COLO829 (cell line): ENCODE measurements at regions not wholly inside any gene's neighbourhood (a gene's known extent, or its start where the extent isn't known, plus 50 kb on each side); places are given as distances from the start of the nearest gene placed in this dataset.

ENCODE experiments used
- DNase-seq: peaks from one replicate; pipeline ENCODE4 v3.0.0; 2012; ENCODE audit warnings: low spot score

DNA sequence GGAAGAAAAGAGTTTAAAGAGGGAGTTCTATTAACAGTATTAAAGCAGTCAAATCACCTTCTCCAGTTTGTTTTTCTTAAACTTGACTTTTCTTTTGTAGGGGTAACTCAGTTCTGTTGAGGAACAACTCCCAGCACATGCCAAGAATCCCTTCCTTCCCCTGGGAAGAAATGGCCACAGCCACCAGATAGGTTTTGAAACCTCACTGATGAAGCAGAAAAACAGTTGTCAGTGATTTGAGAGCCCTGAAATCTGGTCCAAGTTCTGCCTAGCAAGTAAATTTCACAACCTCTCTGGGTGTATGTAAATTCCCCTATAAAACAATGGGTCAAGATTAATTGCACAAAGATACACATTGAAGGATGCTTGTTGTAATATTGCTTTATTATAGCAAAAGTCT is 167.1 kb downstream of the DHX15 start:
- DNase-seq, result no peak

DNA sequence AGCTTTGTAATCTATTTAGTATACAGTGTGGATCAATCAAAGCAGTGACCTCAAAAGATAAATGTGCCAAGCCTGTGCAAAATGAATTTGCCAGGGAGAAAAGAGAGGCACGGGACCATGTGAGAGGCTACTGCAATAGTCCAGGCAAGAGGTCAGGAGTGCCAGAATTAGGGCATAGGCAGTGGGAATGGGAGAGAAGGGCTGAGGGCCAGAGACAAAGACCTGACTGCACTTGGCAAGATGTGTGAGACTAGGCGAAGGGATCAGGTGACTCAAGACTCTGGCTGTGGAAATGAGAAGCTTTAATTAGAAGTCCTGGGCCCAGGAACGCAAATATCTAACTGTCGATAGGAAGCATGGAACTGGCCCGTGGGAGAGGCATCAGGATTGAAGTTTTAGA is 168.1 kb downstream of the DHX15 start:
- no peak for DNase-seq

DNA sequence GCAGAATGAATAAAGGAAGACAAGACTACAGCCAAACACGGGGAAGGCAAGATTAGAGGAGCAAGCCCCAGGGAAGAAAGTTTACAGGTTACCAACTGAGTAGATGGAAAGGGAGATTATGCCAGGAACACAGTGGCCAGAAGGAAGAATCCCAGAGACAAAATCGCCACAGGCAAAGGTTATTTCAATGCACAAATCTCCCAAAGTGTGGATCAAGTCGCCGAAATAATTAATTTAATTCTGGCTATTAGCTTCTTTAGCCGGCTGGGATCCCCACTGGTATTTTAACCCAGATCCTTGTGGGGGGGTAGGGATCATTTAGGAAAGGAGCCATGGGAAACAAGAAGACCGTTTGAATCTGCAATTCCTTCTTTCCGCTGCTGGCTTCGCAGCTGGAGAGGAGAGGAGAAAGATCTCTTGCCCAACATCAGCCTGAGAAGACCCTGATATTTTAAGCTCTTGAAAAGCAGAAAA is 171.0 kb downstream of the DHX15 start:
- DNase-seq, result no peak

DNA sequence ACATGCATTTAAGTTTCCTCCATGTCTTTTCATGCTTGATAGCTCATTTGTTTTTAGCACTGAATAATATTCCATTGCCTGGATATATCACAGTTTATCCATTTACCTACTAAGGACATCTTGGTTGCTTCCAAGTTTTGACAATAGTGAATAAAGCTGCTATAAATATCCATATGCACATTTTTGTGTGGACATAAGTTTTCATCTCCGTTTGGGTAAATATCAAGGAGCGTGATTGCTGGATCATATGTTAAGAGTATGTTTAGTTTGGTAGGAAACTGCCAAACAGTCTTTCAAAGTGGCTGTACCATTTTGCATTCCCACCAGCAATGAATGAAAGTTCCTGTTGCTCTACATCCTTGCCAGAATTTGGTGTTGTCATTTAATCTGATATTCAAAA is 172.5 kb downstream of the DHX15 start:
- no peak for DNase-seq

DNA sequence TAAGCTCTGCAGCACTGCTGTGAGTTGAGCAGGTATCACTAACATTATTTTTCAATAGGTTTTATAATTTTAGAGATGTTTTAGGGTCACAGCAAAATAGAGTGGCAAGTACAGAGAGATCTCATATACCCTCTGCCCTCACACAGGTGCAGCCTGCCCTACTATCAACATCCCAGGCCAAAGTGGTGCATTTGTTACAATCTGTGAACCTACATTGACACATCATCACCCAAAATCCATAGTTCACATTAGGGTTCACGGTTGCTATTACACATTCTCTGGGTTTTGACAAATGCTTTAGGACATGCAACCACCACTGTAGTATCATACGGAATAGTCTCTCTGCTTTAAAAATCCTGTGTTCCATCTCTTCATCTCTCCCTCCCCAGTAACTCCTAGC is 173.1 kb downstream of the DHX15 start:
- no peak for DNase-seq

DNA sequence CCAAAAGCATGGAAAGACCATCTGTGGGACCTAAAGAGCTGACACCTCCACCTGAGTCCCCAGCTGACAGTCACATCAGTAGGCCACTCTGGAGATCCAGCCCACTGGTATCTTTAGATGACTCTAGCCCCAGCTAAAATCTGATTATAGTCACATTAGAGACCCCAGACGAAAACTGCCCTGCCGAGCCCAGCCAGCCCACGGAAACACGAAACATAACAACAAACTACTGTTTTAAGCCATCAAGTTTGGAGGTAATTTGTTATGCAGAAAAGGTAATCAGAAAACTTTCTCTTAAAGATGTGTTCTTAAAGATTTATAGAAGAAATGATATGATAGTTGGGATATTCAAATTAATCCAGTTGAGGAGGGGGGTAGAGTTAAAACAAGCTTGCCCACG is 175.7 kb downstream of the DHX15 start:
- no peak for DNase-seq

DNA sequence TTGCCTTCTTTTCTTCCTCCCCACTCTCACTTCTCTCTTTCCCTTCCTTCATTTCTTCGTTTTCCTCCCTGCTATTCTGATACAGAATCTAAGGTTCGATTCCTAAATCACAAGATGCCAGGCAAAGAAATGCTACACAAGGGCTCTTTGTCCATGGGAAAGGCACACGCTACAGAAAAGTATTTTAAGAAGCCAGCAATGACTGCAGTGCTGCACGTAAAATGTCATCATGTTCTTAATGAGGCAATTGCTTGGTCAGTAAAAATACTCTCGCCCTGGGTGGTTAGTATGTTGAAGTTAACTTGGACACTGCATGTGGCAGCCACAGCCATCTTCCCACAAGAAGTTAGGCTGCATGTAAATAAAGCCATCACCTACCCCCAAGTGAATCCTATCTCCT is 178.4 kb downstream of the DHX15 start:
- DNase-seq, result peak; percentile 36

DNA sequence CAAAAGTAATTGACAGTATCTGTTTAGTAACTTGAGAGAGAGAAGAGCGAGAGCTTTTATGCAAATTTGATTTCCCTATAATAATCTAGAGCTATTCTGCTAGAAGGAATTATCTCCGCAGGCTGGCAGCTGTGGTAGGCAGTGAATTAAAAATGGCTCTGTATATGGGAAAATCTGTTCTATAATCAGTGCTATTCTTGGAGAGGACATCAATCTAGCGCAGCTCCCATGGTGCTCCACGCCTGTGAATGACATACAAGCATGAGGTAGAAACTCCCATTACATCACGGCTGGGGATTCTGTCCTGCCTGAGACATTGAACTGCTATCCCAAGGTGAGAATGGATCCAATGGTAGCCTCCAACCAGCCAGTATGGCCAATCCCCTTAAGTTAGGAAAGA is 179.0 kb downstream of the DHX15 start:
- DNase-seq, result no peak

DNA sequence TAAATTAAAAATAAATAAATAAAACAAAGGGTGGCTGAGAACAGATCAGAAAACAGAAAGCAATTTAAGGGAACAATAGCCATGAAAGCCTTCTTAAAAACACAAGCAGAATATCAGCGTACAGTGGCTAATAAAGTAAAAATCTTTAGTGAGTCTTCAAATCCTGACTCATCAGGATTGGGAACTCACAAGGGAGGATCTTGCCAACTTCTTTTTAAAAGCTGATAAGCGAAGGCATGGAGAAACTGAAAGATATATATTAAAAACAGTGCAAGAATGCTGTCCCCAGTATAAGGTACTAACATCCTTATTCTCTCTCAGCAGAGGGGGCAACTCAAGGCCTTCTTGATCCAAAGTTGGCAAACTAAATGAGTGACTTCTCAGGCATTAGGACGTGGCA is 180.1 kb downstream of the DHX15 start:
- no peak for DNase-seq

DNA sequence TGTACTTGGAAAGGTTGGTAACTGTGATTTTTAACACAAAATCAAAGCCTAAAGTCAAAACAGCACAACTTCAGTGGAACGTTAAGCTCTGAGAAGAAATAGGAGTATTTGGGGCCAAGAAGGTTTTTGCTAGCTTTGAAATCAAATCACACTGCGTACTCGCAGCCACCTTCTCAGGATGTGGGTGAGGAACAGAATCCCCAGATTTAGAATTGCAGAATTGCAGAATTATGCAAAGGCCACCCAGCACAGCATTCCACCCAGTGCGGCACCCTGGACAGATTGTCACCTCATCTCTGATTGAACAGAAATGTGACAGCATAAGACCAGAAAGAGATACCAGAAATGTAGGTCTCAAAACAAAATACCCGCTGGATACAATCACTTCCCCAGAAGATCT is 181.1 kb downstream of the DHX15 start:
- DNase-seq, result no peak

DNA sequence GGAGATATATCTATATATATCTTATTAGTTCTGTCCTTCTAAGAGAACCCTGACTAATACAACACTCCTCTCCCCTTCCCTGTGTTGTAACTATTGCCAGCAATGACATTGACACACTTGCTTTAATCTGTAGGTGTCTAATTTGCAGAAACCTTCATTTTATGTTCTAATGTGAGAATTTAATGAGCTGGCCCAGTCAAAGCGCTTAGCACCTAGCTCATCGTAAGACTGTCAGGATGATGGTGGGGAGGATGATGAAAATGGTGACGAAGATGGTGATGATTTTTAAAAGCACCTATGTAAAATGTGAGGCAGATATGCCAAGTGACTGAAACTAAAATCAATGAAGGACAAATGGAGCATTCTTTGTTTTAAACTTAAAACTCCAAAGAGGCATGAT is 183.8 kb downstream of the DHX15 start:
- no peak for DNase-seq

DNA sequence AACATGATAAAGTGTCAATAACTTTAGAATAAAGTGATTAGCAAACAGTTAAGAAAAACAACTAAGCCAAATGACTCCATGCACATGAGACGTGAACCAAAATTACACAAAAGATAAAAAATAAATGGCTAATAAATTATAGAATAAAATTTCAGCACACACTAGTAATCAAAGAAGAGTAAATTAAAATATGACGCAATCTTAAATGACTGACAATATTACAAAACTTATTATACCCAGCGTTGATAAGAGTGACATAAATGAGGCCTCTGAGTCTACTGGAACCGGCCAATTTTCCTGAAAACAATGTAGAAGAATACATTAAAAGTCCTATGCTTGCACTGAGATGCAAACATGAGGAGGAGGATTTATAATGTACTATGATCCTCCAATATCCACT is 187.4 kb downstream of the DHX15 start:
- no peak for DNase-seq

DNA sequence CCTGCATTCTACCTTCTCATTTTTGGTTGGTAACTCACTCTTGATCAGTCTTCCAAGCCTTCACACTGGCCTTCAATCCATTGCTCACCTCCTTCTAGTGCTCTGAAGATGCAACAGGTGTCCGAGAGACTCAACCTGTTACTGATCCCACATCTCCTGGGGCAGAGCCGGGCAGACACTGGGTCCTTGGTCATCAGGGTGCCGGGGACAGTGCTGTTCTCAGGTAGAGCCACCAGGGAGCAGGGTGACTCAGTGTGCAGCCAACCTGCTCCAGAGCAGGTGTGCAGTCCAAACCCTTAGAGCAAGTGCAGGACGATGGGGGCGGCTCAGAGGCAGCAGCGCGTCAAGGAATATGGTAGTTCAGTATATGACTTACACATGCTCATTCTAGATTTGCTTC is 188.4 kb downstream of the DHX15 start:
- no peak for DNase-seq

DNA sequence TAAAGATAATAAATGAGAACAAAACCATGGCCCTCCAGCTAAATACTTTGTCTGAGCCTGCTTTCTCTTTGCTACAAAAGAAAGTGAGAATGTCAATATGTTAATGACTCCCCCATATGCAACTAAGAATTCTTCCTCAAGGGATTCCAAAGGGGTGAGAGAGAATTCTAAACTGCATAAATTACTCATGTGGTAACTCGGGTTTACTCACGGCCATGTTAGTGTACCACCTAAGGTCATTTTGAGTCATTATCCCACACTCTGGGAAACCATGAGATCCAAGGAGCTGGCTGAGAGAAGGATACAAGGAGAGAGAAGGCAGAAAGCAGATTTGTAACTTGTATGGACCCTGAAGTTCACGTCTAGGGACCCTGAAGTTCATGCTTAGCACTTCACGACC is 190.3 kb downstream of the DHX15 start:
- no peak for DNase-seq

DNA sequence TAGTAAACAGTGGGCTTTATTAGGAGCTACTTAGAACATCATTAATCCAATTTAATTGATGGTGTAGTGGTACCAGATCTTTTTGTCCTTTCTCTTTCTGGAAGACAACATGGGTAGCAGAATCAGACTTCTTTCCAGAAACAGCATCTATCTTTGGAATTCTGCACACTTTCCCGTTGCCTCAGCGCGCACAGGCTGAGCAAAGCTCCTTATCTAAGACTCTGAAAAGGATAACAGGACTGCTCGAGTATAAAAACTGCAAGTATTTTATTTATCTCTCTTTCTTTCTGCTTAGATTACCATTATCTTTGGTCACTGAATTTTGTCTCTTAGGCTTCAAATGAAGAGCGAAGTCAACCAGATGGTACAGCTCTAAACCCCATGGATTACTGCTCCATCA is 191.7 kb downstream of the DHX15 start:
- DNase-seq, result no peak

DNA sequence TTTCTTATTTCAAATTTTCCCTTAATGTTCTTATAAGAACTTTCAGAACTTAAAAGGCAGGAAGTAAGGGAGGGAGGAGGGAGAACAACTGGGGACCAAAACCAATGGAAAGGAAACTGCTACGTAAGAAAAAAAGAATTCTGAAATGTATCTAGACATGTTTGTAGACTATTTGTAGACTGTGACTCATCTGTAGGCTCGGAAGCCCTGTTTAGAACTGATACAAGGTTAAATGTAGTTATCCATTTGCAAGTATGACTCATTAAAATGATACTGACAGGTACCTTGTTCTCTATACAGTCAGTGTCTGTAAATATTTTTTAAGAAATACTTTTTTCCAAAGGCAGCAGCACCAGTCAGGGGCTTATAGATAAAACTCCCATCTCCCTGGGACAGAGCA is 202.0 kb downstream of the DHX15 start:
- peak; percentile 27 for DNase-seq

DNA sequence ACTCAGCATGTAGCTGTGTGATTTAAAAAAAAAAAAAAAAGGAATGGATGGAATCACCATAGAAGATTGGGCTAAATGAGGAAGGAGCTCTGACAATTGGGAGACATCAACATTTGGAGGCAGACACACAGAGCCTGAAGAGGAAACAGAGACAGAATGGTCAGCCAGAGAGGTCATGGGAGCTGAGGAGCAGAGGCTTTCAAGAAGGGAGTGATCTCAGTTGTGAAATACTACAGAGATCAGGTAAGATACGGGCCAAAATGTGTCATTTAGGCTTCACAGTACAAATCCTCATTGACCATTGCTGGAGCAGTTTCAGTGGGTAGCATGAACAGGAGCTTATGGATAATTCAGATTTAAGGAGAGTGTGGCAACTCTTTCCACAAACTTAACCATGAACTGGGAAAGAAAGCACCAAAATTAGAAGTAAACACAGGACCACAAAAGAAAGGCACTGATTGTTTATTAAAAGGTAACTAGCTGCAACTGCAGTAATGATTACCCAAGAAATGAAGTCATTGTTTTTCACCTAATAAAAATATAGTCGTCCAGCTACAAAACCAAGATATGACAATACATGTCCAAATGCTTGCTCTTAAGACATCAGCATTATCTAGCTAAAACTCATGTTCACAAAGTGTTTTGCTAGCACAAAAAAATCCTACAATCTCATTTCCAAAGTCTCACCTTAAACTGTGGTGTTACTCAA is 203.2 kb downstream of the DHX15 start:
- DNase-seq, result no peak

DNA sequence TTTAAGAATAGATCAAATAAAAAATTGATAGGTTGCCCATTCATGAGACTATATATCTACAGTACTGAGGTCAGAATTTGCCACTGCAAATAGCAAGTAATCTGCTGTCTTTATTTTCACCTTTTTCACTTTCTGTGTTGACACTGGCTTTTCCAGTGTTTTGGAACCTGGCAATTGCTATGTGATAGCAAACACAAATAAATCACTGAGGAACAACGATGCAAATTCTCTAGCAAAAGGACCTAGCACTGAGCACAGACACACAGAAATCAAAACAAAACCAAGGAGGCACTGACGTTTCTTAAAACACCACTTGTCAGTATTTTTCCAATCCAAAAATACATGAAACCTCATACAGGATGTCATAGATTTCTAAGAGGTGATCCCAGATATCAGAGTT is 210.7 kb downstream of the DHX15 start:
- no peak for DNase-seq

DNA sequence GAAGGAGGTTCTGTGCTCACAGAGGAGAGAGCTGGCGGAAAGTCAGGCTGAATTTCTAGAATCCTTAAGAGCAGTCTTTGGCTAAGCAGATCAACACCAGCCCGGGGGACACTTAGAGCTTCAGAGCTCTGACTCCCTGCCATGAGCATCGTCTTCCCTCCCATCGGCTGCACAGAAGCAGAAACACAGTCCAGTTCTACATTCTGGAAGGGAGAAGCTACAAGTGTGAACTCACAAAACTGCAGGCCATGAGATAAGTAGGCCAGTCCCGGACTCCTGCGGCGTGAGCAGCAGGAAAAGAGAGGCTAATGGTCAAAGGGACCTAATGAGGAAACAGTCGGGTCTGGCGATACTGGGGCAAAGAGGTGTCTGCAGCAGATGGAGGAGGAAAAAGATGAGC is 211.5 kb downstream of the DHX15 start:
- no peak for DNase-seq

DNA sequence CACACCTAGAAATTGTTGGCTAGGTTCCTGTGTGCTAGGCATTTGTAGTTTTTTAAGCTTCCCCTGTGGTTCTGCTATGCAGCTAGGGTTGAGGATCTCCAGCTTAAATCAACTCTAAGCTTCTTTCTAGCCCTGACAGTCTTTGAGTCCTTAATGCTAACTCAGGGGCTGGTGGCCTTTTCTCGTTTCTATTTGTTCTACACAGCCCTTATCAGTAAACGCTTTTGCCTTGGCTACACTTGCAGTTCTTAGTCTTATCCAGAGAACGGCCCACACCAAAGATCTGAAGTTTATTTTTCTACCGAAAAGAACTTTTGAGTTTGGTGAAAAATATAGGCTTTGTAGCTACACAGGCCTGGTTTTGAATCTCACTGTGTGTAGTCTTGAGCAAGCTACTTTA is 212.0 kb downstream of the DHX15 start:
- DNase-seq, result no peak

DNA sequence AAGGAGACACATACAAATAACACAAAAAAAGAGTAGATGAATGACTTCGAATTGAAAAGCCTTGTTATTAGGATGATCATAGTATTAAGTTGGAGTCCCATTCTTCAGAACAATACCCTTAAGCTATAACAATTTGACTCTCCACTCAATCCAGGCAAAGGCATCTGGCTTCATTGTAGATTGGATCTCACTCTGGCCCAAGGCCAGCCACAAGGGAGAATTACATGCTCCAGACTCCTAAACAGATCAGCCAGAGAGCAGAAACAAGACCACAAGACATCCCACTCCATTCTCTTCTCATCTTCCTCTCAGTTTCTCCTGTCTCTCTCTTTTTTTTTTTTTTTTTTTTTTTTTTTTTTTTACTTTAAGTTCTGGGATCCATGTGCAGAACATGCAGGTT is 213.9 kb downstream of the DHX15 start:
- no peak for DNase-seq

DNA sequence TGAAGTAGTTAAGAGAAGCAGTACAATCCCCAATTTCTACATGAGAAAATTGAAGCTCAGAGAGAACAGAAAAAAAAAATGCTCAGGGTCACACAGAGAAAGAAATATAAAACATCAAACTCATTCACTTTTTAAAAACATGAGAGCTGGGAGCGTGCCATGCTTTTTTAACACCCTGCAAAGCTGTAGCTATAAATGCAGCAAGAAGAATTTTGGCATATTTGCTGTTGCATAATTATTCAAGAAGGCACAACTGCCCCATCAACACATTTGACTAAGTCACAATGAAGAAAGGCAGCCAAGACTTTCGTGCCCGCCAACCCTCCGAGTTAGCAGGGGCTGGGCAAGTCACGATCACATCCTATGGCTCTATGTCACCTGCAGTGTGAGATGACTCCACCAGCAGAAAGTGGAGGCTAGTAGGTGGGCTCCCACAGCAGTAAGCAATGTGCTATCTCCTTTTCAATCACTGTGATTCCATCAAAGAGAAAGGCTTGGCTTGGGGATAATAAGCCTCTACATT is 214.8 kb downstream of the DHX15 start:
- DNase-seq, result no peak

DNA sequence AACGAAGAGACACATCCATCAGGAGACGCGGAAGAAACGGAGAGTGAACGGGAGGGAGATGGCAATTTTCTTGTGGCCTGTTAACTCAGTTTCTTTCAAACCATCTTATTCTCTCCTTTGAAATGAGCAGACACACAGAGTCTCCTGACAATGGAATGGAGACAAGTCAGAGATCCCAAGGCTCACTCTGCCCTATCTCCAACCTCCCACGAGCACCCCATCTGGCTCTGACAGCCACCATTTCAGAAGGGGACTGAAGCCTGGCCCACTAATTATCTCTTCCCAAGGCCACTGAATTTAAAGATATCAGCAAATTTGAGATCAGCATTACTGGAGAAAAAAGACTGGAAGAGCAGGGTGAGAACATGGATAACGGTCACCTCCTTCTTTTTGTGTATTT is 215.6 kb downstream of the DHX15 start:
- DNase-seq, result no peak

DNA sequence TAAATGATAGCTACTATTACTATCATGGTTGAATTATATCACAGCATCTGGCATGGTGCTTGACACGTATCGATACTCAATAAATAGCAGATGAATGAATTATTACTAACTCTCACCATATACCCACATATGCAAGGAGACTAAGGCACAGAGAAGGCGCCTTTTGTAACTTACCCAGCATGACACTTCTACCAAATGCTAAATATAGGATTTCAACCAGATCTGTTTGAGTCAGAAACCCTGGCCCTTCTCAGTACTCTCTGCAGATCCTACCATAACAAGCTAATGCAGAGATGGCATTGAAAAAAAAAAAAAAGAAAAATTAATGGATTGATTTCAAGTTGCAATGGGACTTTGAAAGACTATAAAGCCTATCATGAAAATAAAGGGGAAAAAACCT is 219.5 kb downstream of the DHX15 start:
- no peak for DNase-seq
